WERI-Rb-1 (cell line): ENCODE measurements at regions not wholly inside any gene's neighbourhood (a gene's known extent, or its start where the extent isn't known, plus 50 kb on each side); places are given as distances from the start of the nearest gene placed in this dataset.

ENCODE experiments used
- DNase-seq: peaks from one replicate; pipeline ENCODE4 v3.0.0-alpha.2; 2020
- H3K27ac ChIP-seq: fragments of 250-450 bp; sonication (Bioruptor Pico); 2 replicates; pipeline ENCODE4 v1.5.1; 2020; ENCODE audit warnings: mild to moderate bottlenecking, moderate library complexity
- H3K27me3 ChIP-seq: fragments of 250-450 bp; sonication (Bioruptor Pico); 2 replicates; pipeline ENCODE4 v1.5.1; 2021; ENCODE audit warnings: mild to moderate bottlenecking, low read depth, moderate library complexity; ENCODE audit not compliant: insufficient read depth, severe bottlenecking
- H3K36me3 ChIP-seq: fragments of 250-450 bp; sonication (Bioruptor Pico); 2 replicates; pipeline ENCODE4 v1.5.1; 2020; ENCODE audit warnings: mild to moderate bottlenecking, moderate library complexity
- H3K4me3 ChIP-seq: 2 replicates; pipeline ENCODE4 v1.5.1; 2011; ENCODE audit warnings: low read depth, mild to moderate bottlenecking, control low read depth, low read length
- H3K9me3 ChIP-seq: fragments of 250-450 bp; sonication (Bioruptor Pico); 2 replicates; pipeline ENCODE4 v1.5.1; 2021; ENCODE audit warnings: mild to moderate bottlenecking, moderate library complexity; ENCODE audit not compliant: severe bottlenecking
- CTCF ChIP-seq: IDR thresholded peaks from 2 replicates; pipeline ENCODE4 v1.5.1; 2011; ENCODE audit warnings: low read depth, mild to moderate bottlenecking, control low read depth, inconsistent platforms, low read length

GRCh38 chr6:22194188-22194921, 102.5 kb downstream of the PRL start:
- no peaks in the 10 kb centered on the region for H3K36me3 ChIP-seq
- no peaks in the 10 kb centered on the region for H3K9me3 ChIP-seq
- H3K27me3 ChIP-seq = no peaks in the 10 kb centered on the region
- no peak overlapping the region for H3K4me3 ChIP-seq
- DNase-seq = no peak
- TF ChIP-seq CTCF = no peak
- H3K27ac ChIP-seq = no peak overlapping the region

- H3K27ac ChIP-seq = no peak overlapping the region
- no peak overlapping the region for H3K4me3 ChIP-seq
- H3K27me3 ChIP-seq = no peaks in the 10 kb centered on the region
- H3K36me3 ChIP-seq = no peaks in the 10 kb centered on the region
- H3K9me3 ChIP-seq = peaks cover 3% of the 10 kb centered on the region
- DNase-seq = no peak
- no peak for TF ChIP-seq CTCF
These were observed 97.1 kb downstream of the PRL start for GRCh38 chr6:22199771-22200170.

- Histone ChIP-seq H3K27ac (no peak overlapping the region), H3K9me3 (peaks cover 3% of the 10 kb centered on the region), H3K4me3 (no peak overlapping the region), H3K27me3 (no peaks in the 10 kb centered on the region), H3K36me3 (no peaks in the 10 kb centered on the region)
- no peak for DNase-seq
- no peak for TF ChIP-seq CTCF
These were observed 92.7 kb downstream of the PRL start for GRCh38 chr6:22204153-22204552.

GRCh38 chr6:22205266-22205665, 91.6 kb downstream of the PRL start:
- H3K36me3 ChIP-seq = no peaks in the 10 kb centered on the region
- no peak overlapping the region for H3K4me3 ChIP-seq
- no peak overlapping the region for H3K27ac ChIP-seq
- no peak for TF ChIP-seq CTCF
- peaks cover 3% of the 10 kb centered on the region for H3K9me3 ChIP-seq
- DNase-seq = no peak
- H3K27me3 ChIP-seq = no peaks in the 10 kb centered on the region

- no peaks in the 10 kb centered on the region for H3K27me3 ChIP-seq
- no peaks in the 10 kb centered on the region for H3K36me3 ChIP-seq
- H3K27ac ChIP-seq = no peak overlapping the region
- peaks cover 3% of the 10 kb centered on the region for H3K9me3 ChIP-seq
- TF ChIP-seq CTCF = no peak
- no peak for DNase-seq
- H3K4me3 ChIP-seq = no peak overlapping the region
These were observed 90.7 kb downstream of the PRL start for GRCh38 chr6:22206106-22206505.

- Histone ChIP-seq H3K4me3 (no peak overlapping the region), H3K27ac (no peak overlapping the region), H3K9me3 (peaks cover 1% of the 10 kb centered on the region), H3K36me3 (no peaks in the 10 kb centered on the region), H3K27me3 (no peaks in the 10 kb centered on the region)
- no peak for DNase-seq
- no peak for TF ChIP-seq CTCF
These were observed 88.8 kb downstream of the PRL start for GRCh38 chr6:22208026-22208425.
